ENCODE measurements at regions not wholly inside any gene's neighbourhood (a gene's known extent, or its start where the extent isn't known, plus 50 kb on each side); places are given as distances from the start of the nearest gene placed in this dataset.

- TF ChIP-seq, protein P1, sequence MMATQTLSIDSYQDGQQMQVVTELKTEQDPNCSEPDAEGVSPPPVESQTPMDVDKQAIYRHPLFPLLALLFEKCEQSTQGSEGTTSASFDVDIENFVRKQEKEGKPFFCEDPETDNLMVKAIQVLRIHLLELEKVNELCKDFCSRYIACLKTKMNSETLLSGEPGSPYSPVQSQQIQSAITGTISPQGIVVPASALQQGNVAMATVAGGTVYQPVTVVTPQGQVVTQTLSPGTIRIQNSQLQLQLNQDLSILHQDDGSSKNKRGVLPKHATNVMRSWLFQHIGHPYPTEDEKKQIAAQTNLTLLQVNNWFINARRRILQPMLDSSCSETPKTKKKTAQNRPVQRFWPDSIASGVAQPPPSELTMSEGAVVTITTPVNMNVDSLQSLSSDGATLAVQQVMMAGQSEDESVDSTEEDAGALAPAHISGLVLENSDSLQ (IDR thresholded peaks at IDR 0.05): no peak
- TF ChIP-seq LEF1 (IDR thresholded peaks at IDR 0.05; ENCODE audit: borderline replicate concordance): no peak
- TF ChIP-seq ZNF384 (IDR thresholded peaks at IDR 0.05): no peak
- TF ChIP-seq SUZ12 (IDR thresholded peaks at IDR 0.05): no peak
- no peak for TF ChIP-seq CTBP1 (IDR thresholded peaks at IDR 0.05; ENCODE audit: borderline replicate concordance)
Measured at GRCh38 chr9:13983607-13984006, 330.3 kb downstream of the NFIB start.

All from HEK293T (cell line).